Glutamatergic neuron (in vitro differentiated cells): ENCODE measurements at regions not wholly inside any gene's neighbourhood (a gene's known extent, or its start where the extent isn't known, plus 50 kb on each side); places are given as distances from the start of the nearest gene placed in this dataset.

Source experiments
- DNase-seq: peaks from one replicate; pipeline ENCODE4 v3.0.0; 2022
- H3K27ac Mint-ChIP-seq: one replicate; pipeline ENCODE4 v1.8.0; 2020; ENCODE audit warnings: mild to moderate bottlenecking, mixed read lengths, inconsistent platforms; ENCODE audit not compliant: unreplicated experiment
- H3K27me3 Mint-ChIP-seq: one replicate; pipeline ENCODE4 v1.8.0; 2020; ENCODE audit warnings: mild to moderate bottlenecking, moderate library complexity, mixed read lengths, inconsistent platforms; ENCODE audit not compliant: unreplicated experiment
- H3K36me3 Mint-ChIP-seq: one replicate; pipeline ENCODE4 v1.8.0; 2020; ENCODE audit warnings: mild to moderate bottlenecking, mixed read lengths, inconsistent platforms; ENCODE audit not compliant: unreplicated experiment
- H3K4me1 Mint-ChIP-seq: one replicate; pipeline ENCODE4 v1.8.0; 2020; ENCODE audit warnings: mild to moderate bottlenecking, low read depth, mixed read lengths, inconsistent platforms; ENCODE audit not compliant: unreplicated experiment
- H3K4me3 Mint-ChIP-seq: one replicate; pipeline ENCODE4 v1.8.0; 2020; ENCODE audit warnings: mild to moderate bottlenecking, mixed read lengths, inconsistent platforms; ENCODE audit not compliant: unreplicated experiment
- H3K9me3 Mint-ChIP-seq: one replicate; pipeline ENCODE4 v1.8.0; 2020; ENCODE audit warnings: mild to moderate bottlenecking, moderate library complexity, mixed read lengths, inconsistent platforms; ENCODE audit not compliant: unreplicated experiment
- CTCF ChIP-seq: fragments of 200-600 bp; sonication (generic); IDR thresholded peaks from one replicate; pipeline ENCODE4 v1.5.0; 2021; ENCODE audit not compliant: partially characterized antibody, unreplicated experiment

GRCh38 chr12:97276661-97277429 is 185.8 kb upstream of the RMST start:
- TF ChIP-seq CTCF, result no peak
- Mint-ChIP-seq H3K9me3 (no peaks in the 10 kb centered on the region), H3K36me3 (peaks cover 3% of the 10 kb centered on the region), H3K27me3 (peaks cover 6% of the 10 kb centered on the region), H3K4me3 (peak overlapping the region; percentile 27), H3K4me1 (peaks cover 19% of the 10 kb centered on the region), H3K27ac (peak overlapping the region; percentile 29)
- no peak for DNase-seq

GRCh38 chr12:97283297-97283696 is 179.3 kb upstream of the RMST start:
- no peaks in the 10 kb centered on the region for H3K4me1 Mint-ChIP-seq
- H3K4me3 Mint-ChIP-seq, result no peak overlapping the region

GRCh38 chr12:97288531-97288930 is 174.1 kb upstream of the RMST start:
- no peak overlapping the region for H3K27ac Mint-ChIP-seq
- no peak overlapping the region for H3K4me3 Mint-ChIP-seq
- H3K36me3 Mint-ChIP-seq, result no peaks in the 10 kb centered on the region
- no peaks in the 10 kb centered on the region for H3K4me1 Mint-ChIP-seq
- DNase-seq, result no peak
- no peaks in the 10 kb centered on the region for H3K27me3 Mint-ChIP-seq
- TF ChIP-seq CTCF, result no peak
- H3K9me3 Mint-ChIP-seq, result peaks cover 2% of the 10 kb centered on the region

More at GRCh38 chr12:97283297-97283696, 179.3 kb upstream of the RMST start:
- DNase-seq, result no peak
- Mint-ChIP-seq H3K27ac (no peak overlapping the region), H3K36me3 (no peaks in the 10 kb centered on the region), H3K9me3 (peaks cover 2% of the 10 kb centered on the region), H3K27me3 (no peaks in the 10 kb centered on the region)
- peak; percentile 10 for TF ChIP-seq CTCF

GRCh38 chr12:97292588-97292987 is 170.0 kb upstream of the RMST start:
- no peak for TF ChIP-seq CTCF
- Mint-ChIP-seq H3K9me3 (no peaks in the 10 kb centered on the region), H3K4me1 (no peaks in the 10 kb centered on the region), H3K4me3 (no peak overlapping the region), H3K27ac (no peak overlapping the region), H3K27me3 (no peaks in the 10 kb centered on the region), H3K36me3 (peaks cover 6% of the 10 kb centered on the region)
- no peak for DNase-seq

- H3K27me3 Mint-ChIP-seq, result no peaks in the 10 kb centered on the region
- no peak for TF ChIP-seq CTCF
- H3K27ac Mint-ChIP-seq, result no peak overlapping the region
- H3K4me1 Mint-ChIP-seq, result no peaks in the 10 kb centered on the region
- H3K4me3 Mint-ChIP-seq, result no peak overlapping the region
- no peak for DNase-seq
- H3K9me3 Mint-ChIP-seq, result no peaks in the 10 kb centered on the region
- peaks cover 9% of the 10 kb centered on the region for H3K36me3 Mint-ChIP-seq
These were observed 169.1 kb upstream of the RMST start for GRCh38 chr12:97293541-97293940.
